GM12875 (cell line): ENCODE measurements at regions not wholly inside any gene's neighbourhood (a gene's known extent, or its start where the extent isn't known, plus 50 kb on each side); places are given as distances from the start of the nearest gene placed in this dataset.

Source experiments
- H3K4me3 ChIP-seq: one replicate; pipeline ENCODE4 v1.5.1; 2011; ENCODE audit warnings: low read depth, low read length, control low read depth
- CTCF ChIP-seq: IDR thresholded peaks from 2 replicates; pipeline ENCODE4 v1.5.1; 2011; ENCODE audit warnings: low read depth, mild to moderate bottlenecking, control low read depth, inconsistent platforms, low read length, moderate library complexity, borderline replicate concordance; ENCODE audit not compliant: insufficient read depth

- no peak for TF ChIP-seq CTCF
- H3K4me3 ChIP-seq = no peak overlapping the region
Observed at GRCh38 chr5:3114467-3114866, 363.0 kb upstream of the IRX2 start.

GRCh38 chr5:3110371-3110770 is 358.9 kb upstream of the IRX2 start:
- TF ChIP-seq CTCF = no peak
- H3K4me3 ChIP-seq = no peak overlapping the region

- no peak overlapping the region for H3K4me3 ChIP-seq
- TF ChIP-seq CTCF = no peak
Observed at GRCh38 chr5:3107156-3107611, 355.7 kb upstream of the IRX2 start.

GRCh38 chr5:3105581-3105980 is 354.1 kb upstream of the IRX2 start:
- no peak for TF ChIP-seq CTCF
- H3K4me3 ChIP-seq = no peak overlapping the region

GRCh38 chr5:3105172-3105571 is 353.7 kb upstream of the IRX2 start:
- TF ChIP-seq CTCF = no peak
- H3K4me3 ChIP-seq = no peak overlapping the region

GRCh38 chr5:3104429-3105060 is 353.1 kb upstream of the IRX2 start:
- H3K4me3 ChIP-seq = no peak overlapping the region
- no peak for TF ChIP-seq CTCF

GRCh38 chr5:3103262-3103811 is 351.9 kb upstream of the IRX2 start:
- no peak for TF ChIP-seq CTCF
- no peak overlapping the region for H3K4me3 ChIP-seq
